ENCODE measurements at regions not wholly inside any gene's neighbourhood (a gene's known extent, or its start where the extent isn't known, plus 50 kb on each side); places are given as distances from the start of the nearest gene placed in this dataset.

- DNase-seq: no peak
Observed at GRCh38 chr10:116792817-116793216, 50.5 kb upstream of the HSPA12A start.

- DNase-seq: no peak
Observed at GRCh38 chr10:116796469-116796868, 52.8 kb upstream of the ENO4 start.

GRCh38 chr10:116796910-116797513, 52.3 kb upstream of the ENO4 start:
- peak; percentile 28 for DNase-seq

GRCh38 chr10:116798859-116799258, 50.4 kb upstream of the ENO4 start:
- no peak for DNase-seq

All from NK-92 treated with Interleukin-12 subunit alpha and Interleukin-12 subunit beta, amount 100 ng/mL, for 24 hours (cell line).